Hepatic stellate cell (primary cell): ENCODE measurements at regions not wholly inside any gene's neighbourhood (a gene's known extent, or its start where the extent isn't known, plus 50 kb on each side); places are given as distances from the start of the nearest gene placed in this dataset.

ENCODE experiments used
- DNase-seq: peaks from one replicate; pipeline ENCODE4 v3.0.0; 2011; ENCODE audit warnings: low spot score

DNA sequence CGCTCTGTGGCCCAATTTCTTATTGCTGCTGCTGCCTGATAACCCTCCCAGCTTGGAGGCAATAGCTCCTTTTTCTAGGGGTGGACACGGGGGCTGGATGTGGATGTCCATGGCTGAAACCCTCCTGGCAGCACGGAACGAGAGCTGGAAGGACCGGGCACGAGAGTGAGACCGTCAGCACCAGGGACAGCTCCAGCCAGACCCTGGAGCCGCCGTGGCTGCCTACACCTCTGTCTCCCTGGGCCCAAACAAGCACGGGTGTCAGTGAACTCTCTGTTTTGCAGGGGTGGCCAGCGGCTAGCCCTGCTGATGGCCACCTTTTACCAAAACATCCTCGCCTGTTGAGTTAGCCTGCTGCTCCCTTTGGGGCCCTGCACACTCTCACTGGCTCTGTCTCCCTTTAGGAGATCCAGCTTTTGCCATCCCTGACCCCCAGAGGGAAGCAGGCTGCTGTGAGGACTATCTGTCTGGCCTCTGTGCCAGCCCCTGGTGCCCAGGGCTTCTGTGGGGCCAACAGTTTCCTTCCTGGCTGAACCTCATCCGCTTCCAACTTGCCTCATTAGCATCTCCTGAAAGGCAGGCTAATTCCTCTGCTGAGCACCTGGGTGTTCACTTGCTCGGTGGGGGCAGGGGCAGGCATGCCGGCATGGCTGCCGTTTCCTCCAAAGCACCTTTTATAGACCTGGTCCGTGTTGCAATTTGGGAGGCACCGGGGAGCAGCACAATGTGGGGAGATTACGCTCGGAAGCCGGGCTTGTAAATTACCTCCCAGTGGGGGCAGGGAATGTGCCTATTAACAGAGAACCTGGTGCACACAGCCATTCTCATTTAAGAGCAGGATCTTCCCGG lies 118.1 kb downstream of the ENGASE start:
- peak; percentile 58 for DNase-seq

- DNase-seq, result no peak
Measured at GRCh38 chr17:79191270-79191934, 116.8 kb downstream of the ENGASE start.

GRCh38 chr17:79189305-79189704 lies 114.7 kb downstream of the ENGASE start:
- DNase-seq, result no peak

- DNase-seq, result no peak
Measured at GRCh38 chr17:79188685-79189084, 114.1 kb downstream of the ENGASE start.

GRCh38 chr17:79188048-79188447 lies 113.4 kb downstream of the ENGASE start:
- DNase-seq, result peak; percentile 66

DNA sequence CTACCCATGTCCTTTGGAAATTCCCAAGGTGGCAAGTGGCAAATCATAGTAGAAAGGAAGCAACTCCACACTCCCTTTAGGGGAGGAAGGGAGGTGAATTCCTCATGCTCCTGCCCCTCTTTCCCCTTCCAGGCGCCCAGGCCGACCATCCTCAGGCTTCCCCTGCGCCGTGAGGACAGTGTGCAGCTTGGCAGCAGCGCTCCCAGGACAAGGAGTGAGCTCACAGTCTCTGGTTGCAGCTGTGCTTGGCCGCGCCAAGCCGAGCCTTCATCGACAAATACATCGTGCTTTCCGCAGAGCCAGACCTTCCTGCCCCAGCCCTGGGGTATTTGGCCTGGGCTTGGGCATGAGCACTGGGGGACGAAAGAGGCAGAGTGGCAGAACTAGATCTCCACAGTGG lies 112.6 kb downstream of the ENGASE start:
- DNase-seq, result no peak

DNA sequence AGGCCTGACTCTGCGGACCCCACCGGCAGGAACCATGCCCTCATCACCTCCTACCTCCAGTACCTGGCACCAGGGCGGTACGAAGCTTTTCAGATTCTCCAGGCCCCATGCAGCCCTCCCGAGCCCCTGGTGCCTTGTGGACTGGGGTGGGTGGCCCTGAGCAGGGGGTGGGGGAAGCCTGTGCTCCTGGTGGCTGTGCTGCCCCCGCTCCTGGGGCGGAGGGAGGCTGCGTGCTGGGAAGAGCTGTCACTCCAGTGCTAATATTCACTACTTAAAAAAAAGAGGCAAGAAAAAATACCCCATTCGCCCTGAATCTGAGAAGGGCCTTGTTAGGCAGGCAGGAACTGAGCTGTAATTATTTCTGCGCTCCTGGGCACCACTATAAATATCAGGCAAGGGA lies 111.8 kb downstream of the ENGASE start:
- DNase-seq, result no peak

DNA sequence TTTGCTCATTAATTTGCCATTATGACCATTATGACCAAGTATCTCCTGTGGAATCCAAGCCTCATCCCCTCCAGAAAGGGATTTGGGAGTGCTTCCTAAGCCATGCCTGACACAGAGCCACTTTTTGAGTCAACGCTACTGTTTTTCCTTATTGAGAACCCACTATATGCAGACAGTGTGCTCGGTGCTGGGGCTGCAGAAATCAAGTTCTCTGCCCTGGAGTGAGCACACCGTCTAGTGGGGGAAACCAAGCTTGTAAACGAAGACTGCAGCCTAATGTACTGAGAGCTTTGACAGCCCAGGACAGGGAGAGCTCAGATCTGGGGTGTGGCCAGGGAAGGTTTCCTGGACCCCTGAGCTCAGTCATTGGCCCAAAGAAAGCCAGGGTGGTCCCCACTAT lies 111.0 kb downstream of the ENGASE start:
- DNase-seq, result no peak

GRCh38 chr17:79184219-79184618 lies 109.6 kb downstream of the ENGASE start:
- DNase-seq, result no peak

GRCh38 chr17:79183293-79184158 lies 108.9 kb downstream of the ENGASE start:
- no peak for DNase-seq

DNA sequence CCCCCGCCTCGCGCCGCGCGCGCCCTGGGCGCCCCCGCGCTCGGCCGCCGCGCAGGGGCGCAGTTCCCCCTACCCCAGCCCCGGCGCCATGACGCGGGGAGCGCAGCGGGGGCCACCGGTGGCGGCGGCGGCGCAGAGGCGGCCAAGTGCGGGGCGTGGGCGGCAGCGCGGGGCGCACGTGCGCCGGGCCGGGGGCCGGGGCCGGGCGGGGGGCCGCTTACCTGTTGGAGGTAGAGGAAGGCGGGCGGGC lies 108.3 kb downstream of the ENGASE start:
- DNase-seq, result no peak

DNA sequence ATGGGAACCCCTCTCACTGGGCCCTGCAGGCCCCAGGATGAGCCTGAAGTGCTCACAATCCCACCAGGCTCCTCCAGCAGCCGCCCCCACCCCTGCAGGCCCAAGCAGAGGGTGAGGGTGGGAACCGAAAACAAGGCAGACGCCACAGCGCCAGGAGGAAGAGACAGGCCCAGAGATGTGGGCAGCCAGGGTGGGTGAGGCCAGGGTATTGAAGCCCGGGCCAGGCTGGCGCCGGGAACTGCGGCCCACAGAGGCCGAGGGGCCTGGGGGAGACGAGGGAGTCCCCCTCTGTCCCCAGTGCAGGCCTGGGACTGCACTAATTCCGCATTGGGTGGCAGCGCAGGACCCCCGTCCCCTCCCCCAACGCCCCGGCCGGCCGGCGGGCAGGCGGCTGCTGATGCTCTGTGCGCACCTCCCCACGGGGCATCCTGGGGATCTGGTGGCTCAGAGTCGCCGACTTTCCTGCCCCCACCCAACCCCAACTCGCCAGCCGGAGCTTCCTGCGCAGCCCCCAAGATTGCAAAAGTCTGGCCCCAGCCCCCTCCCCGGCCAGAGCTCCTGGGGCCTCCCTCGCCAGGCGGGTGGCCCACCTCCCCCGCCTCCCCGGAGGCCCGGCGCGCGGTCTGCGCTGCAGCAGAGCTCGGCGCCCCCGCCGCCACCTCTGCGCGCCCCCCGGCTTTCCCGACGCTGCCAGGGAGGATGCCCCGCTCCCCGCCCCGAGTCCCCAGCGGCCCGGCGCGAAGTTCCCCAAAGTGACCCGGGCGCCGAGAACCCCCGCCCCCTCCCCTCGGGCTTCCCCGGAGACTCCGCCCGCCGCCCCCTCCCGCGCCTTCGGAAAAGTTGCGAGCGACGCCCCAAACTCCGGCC lies 107.8 kb downstream of the ENGASE start:
- DNase-seq, result no peak

DNA sequence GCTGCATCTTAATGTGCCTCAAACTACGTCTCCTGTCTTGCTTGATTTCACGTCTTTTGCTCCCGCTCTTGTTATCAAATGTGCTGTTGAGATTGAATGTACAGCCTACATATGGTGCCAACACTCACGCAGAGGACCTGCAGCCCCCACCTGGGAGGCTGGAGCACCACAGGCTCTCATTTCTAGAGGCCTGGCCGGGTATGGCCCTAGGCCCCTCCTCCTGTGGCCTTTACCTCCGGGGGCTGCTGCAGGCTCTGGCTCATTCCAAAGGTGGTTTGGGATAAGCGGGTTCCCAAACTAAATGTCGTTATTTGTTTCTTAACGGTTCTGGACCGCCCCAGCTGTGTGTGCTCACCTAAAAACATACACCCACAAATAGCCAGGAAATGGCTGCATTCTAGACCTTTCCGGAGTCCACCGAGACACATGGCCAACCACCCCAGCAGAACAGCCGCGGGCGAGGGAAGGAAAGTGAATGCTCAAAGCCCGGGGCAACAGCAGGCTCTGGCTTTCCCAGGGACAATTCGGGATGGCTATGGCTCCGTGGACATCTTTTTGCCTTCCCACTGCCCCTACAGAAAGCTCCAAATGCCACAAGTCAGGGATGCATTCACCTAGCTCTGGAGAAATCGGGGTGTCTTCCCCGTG lies 105.9 kb downstream of the ENGASE start:
- no peak for DNase-seq

- no peak for DNase-seq
Measured at GRCh38 chr17:79179334-79179733, 104.7 kb downstream of the ENGASE start.

GRCh38 chr17:79177877-79178276 lies 103.3 kb downstream of the ENGASE start:
- DNase-seq, result no peak

- DNase-seq, result no peak
Measured at GRCh38 chr17:79176792-79177601, 102.4 kb downstream of the ENGASE start.

DNA sequence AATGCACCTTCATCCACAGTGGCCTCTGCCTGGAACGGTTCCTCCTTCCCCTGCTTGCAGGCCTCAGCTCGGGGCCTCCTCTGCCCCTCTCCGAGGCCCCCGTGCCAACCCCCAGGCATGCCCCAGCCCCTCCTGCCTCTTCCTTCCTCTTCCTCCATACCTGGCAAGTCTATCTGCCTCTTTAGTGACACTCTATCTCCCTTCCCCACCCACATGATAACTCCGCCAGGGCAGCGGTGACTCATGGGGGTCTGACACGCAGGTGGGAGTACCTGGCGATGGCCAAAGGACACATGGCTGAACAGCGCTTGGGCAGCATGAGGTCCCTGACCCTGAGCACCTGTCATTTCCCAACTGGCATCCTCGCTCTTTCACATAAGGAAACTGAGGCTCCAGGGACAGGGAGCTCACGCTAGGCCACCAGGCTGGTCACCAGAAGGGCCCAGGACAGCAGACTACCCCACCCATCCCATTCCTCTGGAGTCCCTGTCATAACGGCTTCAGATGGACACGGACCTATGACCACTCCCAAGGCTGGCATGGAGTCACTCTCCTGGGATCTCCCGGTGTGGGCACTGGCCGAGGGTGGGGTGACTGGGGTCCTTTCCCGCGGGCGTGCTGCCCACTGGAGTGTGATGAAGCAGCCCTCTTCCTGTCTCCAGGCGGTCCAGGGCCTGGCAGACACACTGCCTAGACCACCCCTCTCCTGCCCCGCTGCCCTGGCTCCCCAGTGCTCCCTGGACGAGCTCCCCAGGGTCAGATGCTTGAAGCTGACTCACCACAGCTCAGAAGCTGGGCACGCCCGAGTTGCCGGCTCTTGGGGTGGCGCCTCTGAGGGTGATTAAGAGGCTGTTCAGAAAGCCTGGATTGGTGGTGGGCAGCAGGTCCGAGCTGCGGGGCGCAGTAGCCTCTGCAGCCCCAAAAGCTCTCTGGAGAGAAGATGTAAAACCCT lies 100.6 kb downstream of the ENGASE start:
- DNase-seq, result no peak

DNA sequence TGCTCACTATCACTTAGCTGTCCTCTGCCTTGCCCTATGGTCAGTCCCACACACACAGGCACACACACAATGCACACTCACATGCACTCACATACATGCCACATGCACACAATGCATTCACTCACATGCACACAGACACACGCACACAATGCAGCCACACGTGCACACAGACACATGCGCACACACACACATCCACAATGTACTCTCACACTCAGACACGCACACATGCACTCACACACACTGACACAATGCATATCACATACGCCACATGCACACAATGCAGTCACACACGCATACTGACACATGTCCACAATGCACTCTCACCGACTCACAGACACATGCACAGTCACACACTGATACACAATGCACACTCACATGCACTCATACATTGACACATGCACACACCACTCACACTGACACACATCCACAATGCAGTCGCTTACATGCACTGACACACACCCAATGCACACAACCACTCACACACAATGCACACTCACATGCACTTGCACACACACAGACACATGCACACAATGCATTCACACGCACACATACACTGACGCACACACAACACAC lies 99.7 kb downstream of the ENGASE start:
- no peak for DNase-seq

DNA sequence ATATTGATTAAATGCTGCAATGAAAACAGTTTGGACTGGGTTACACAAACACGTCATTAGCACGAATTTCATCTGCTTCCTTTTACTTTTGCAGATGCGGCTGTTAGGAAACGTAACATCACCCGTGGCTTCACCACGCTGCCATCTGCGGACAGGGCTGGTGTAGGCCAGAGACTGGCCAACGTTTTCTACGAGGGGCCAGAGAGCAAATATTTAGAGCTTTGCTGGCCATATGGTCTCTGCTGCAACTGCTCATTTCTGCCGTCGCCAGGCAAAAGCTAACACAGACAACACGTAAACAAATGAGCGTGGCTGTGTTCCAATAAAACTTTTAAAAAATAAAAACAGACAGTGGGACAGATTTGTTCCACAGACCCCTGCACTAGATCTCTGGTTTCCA lies 96.6 kb downstream of the ENGASE start:
- no peak for DNase-seq
